K562 (cell line): ENCODE measurements at regions not wholly inside any gene's neighbourhood (a gene's known extent, or its start where the extent isn't known, plus 50 kb on each side); places are given as distances from the start of the nearest gene placed in this dataset.
A peak's percentile ranks its signal among the peaks of the same experiment; 100 is the strongest.

ENCODE experiments used
- ATAC-seq: fragments of 200-7000 bp; cut with Tn5 transposase; 3 replicates; pipeline ENCODE4 v1.9.1; 2020; ENCODE audit warnings: moderate library complexity
- BruUV-seq: library from RNA; stranded (reverse); fragments of 400-500 nt; replicated peaks from 2 replicates; lab custom pipeline; 2021; lab: Mats Ljungman, UMichigan
- CTCF ChIA-PET: fragments of 300-600 bp; formaldehyde crosslinking; extraction: SDS; loops from one replicate; lab custom pipeline; 2021; ENCODE audit warnings: low intra/inter-chr PET ratio; lab: Yijun Ruan, JAX
- POLR2A ChIA-PET: fragments of 300-600, 350-650 bp; sonication (Branson Sonifier 250); formaldehyde crosslinking; extraction: SDS; loops from one replicate; lab custom pipeline; 2021; ENCODE audit warnings: antibody characterized with exemption, inconsistent platforms; lab: Yijun Ruan, JAX
- DNase-seq, 4 experiments: peaks; one replicate each; pipeline versions ENCODE4 v3.0.0 to v3.0.0-alpha.2; 2011 to 2018; ENCODE audit warnings: low spot score in 3 of 4, mixed read lengths in 3 of 4; ENCODE audit errors: extremely low read depth in 1 of 4
- FAIRE-seq: peaks from 2 replicates; lab custom pipeline; 2011; peaks lifted over from hg19 to GRCh38; lab: Jason Lieb, UNC
- H2AFZ ChIP-seq: 2 replicates; pipeline ENCODE4 v1.6.0; 2011; ENCODE audit warnings: low read depth, low read length, control low read depth, inconsistent platforms
- H3K27ac ChIP-seq: fragments of 200-600 bp; 3 replicates; pipeline ENCODE4 v1.8.0; 2011; ENCODE audit warnings: low read depth, mild to moderate bottlenecking, control low read depth, inconsistent platforms, low read length, moderate library complexity, mixed read lengths; ENCODE audit errors: extremely low read depth
- H3K27me3 ChIP-seq, 2 experiments: fragments of 300-600 bp in 1 of 2; 2 replicates in 1 of 2; 3 replicates in 1 of 2; pipeline versions ENCODE4 v1.6.0 to v1.8.0; 2011; ENCODE audit warnings: inconsistent platforms in 2 of 2, low read length in 2 of 2, mild to moderate bottlenecking in 1 of 2, mixed read lengths in 1 of 2, moderate library complexity in 1 of 2; ENCODE audit not compliant: control insufficient read depth in 2 of 2, insufficient read depth in 2 of 2
- H3K36me3 ChIP-seq: fragments of 300-600 bp; 3 replicates; pipeline ENCODE4 v1.8.0; 2011; ENCODE audit warnings: mild to moderate bottlenecking, low read length, inconsistent platforms; ENCODE audit not compliant: control insufficient read depth, insufficient read depth
- H3K4me1 ChIP-seq, 2 experiments: fragments of 200-600 bp in 1 of 2; replicated peaks in 1 of 2; 2 replicates in 1 of 2; 3 replicates in 1 of 2; pipeline versions ENCODE4 v1.5.1 to v1.8.0; 2011; ENCODE audit warnings: inconsistent platforms in 2 of 2, low read length in 2 of 2, mild to moderate bottlenecking in 1 of 2, mixed read lengths in 1 of 2, moderate library complexity in 1 of 2; ENCODE audit not compliant: control insufficient read depth in 2 of 2, insufficient read depth in 2 of 2
- H3K4me2 ChIP-seq: 2 replicates; pipeline ENCODE4 v1.6.1; 2011; ENCODE audit warnings: low read length, control low read depth, inconsistent platforms, mixed read lengths; ENCODE audit not compliant: insufficient read depth
- H3K4me3 ChIP-seq: fragments of 200-600 bp; sonication (generic), shearing (Covaris generic); 2 replicates; pipeline ENCODE4 v1.5.1; 2016; ENCODE audit warnings: control low read depth, inconsistent platforms
- H3K79me2 ChIP-seq: fragments of 200-600 bp; 3 replicates; pipeline ENCODE4 v1.8.0; 2011; ENCODE audit warnings: low read length, inconsistent platforms; ENCODE audit not compliant: control insufficient read depth, insufficient read depth
- H3K9ac ChIP-seq, 2 experiments: 2 replicates each; pipeline versions ENCODE4 v1.6.0 to v1.6.1; 2011; ENCODE audit warnings: low read depth in 2 of 2, low read length in 2 of 2, control low read depth in 1 of 2, inconsistent platforms in 1 of 2, mild to moderate bottlenecking in 1 of 2, mixed read lengths in 1 of 2; ENCODE audit not compliant: insufficient read depth in 1 of 2
- H3K9me1 ChIP-seq: one replicate; pipeline ENCODE4 v1.6.0; 2011; ENCODE audit warnings: inconsistent platforms, mild to moderate bottlenecking, low read length, moderate library complexity; ENCODE audit not compliant: control insufficient read depth, insufficient read depth
- H3K9me3 ChIP-seq: replicated peaks from 2 replicates; pipeline ENCODE4 v1.5.1; 2011; ENCODE audit warnings: low read depth, low read length, inconsistent platforms; ENCODE audit not compliant: control insufficient read depth, insufficient read depth
- H4K20me1 ChIP-seq: replicated peaks from 2 replicates; pipeline ENCODE4 v1.6.1; 2011; ENCODE audit warnings: low read length, inconsistent platforms, mixed read lengths; ENCODE audit not compliant: control insufficient read depth, insufficient read depth
- MECOM ChIP-seq: fragments of 250-450 bp; sonication (Bioruptor Pico); IDR thresholded peaks from 2 replicates; pipeline ENCODE4 v1.8.0; 2022; ENCODE audit warnings: inconsistent platforms
- ZBTB11 ChIP-seq, 3 experiments: fragments of 200-800 bp in 1 of 3; fragments of 250-450 bp in 1 of 3; fragments of 450-650 bp in 1 of 3; sonication (Bioruptor Pico) in 1 of 3; sonication (Bioruptor generic) in 1 of 3; formaldehyde crosslinking in 1 of 3; IDR thresholded peaks; 2 replicates each; pipeline versions ENCODE4 v1.6.1 to v1.8.0; 2016 to 2022; ENCODE audit warnings: mild to moderate bottlenecking in 2 of 3, missing genetic modification characterization in 2 of 3, missing compliant biosample characterization in 1 of 3, moderate library complexity in 1 of 3
- WGBS: fragments of 100-300 bp; shearing (Covaris generic); methylation state at CpG from one replicate; pipeline ENCODE4 v1.1.6; 2016; ENCODE audit warnings: low coverage, mixed read lengths; ENCODE audit not compliant: insufficient coverage; ENCODE audit errors: missing lambda C conversion rate; 5-methylcytosine and 5-hydroxymethylcytosine counted together
- in situ Hi-C: fragments of 300-500 bp; cut with MboI; formaldehyde crosslinking; loops from 4 replicates; pipeline ENCODE4 v1.15.0; 2018; ENCODE audit warnings: inconsistent platforms, mixed read lengths
- intact Hi-C: fragments of 100-400 bp; cut with micrococcal nuclease; formaldehyde crosslinking; loops from 2 replicates; pipeline ENCODE4 v1.14.2; 2022

GRCh38 chr3:64848822-64849221, 161.0 kb upstream of the ADAMTS9 start:
- CTCF ChIA-PET: no interaction called here
- no peaks in the 10 kb centered on the region; a peak in 1 of 5 replicates for H3K27me3 ChIP-seq
- no peak for TF ChIP-seq MECOM (CRISPR knock-in tag)
- peak in 1 of 3 experiments; percentile 50; a peak in 1 of 6 replicates for TF ChIP-seq ZBTB11 (CRISPR knock-in tag; IDR thresholded peaks at IDR 0.05)
- no peak for DNase-seq
- no peaks in the 10 kb centered on the region for H3K36me3 ChIP-seq
- H3K4me1 ChIP-seq: no peaks in the 10 kb centered on the region
- no peak overlapping the region for H3K9ac ChIP-seq
- H2AFZ ChIP-seq: no peak overlapping the region
- H3K4me3 ChIP-seq: no peak overlapping the region
- POLR2A ChIA-PET: no interaction called here
- no peak for ATAC-seq
- H3K27ac ChIP-seq: no peak overlapping the region
- H4K20me1 ChIP-seq: no peaks in the 10 kb centered on the region
- no peaks in the 10 kb centered on the region for H3K79me2 ChIP-seq
- no peaks in the 10 kb centered on the region for H3K9me1 ChIP-seq
- FAIRE-seq: no peak
- no TSS peak for BruUV-seq
- no peak overlapping the region for H3K4me2 ChIP-seq
- intact Hi-C loops (no loop called here), in situ Hi-C loops (no loop called here)
- WGBS: 38% methylated on average over 4 of the region's 4 CpGs
- H3K9me3 ChIP-seq: no peaks in the 10 kb centered on the region
